ENCODE measurements at regions not wholly inside any gene's neighbourhood (a gene's known extent, or its start where the extent isn't known, plus 50 kb on each side); places are given as distances from the start of the nearest gene placed in this dataset.
A peak's percentile ranks its signal among the peaks of the same experiment; 100 is the strongest.

- TF ChIP-seq CTCF (IDR thresholded peaks at IDR 0.05; ENCODE audit: low read depth, low read length): no peak
- no peak overlapping the region for H3K4me3 ChIP-seq (replicated peaks in 1 of 2; ENCODE audit: low read depth in 2 of 2, low read length in 2 of 2)
These were observed 214.1 kb downstream of the C1D start for GRCh38 chr2:67848551-67849285.

GRCh38 chr2:67851016-67851415, 211.8 kb downstream of the C1D start:
- no peak overlapping the region for H3K4me3 ChIP-seq (replicated peaks in 1 of 2; ENCODE audit: low read depth in 2 of 2, low read length in 2 of 2)
- TF ChIP-seq CTCF (IDR thresholded peaks at IDR 0.05; ENCODE audit: low read depth, low read length): no peak
- DNase-seq (ENCODE audit: low read depth in 2 of 2): peak in 1 of 2 donors; percentile 50

More at GRCh38 chr2:67848551-67849285, 214.1 kb downstream of the C1D start:
- DNase-seq (ENCODE audit: low read depth in 2 of 2): no peak

- no peak for DNase-seq (ENCODE audit: low read depth in 2 of 2)
- no peak for TF ChIP-seq CTCF (IDR thresholded peaks at IDR 0.05; ENCODE audit: low read depth, low read length)
- H3K4me3 ChIP-seq (replicated peaks in 1 of 2; ENCODE audit: low read depth in 2 of 2, low read length in 2 of 2): no peak overlapping the region
These were observed 210.6 kb downstream of the C1D start for GRCh38 chr2:67851956-67852824.

- no peak for DNase-seq (ENCODE audit: low read depth in 2 of 2)
- no peak for TF ChIP-seq CTCF (IDR thresholded peaks at IDR 0.05; ENCODE audit: low read depth, low read length)
- no peak overlapping the region for H3K4me3 ChIP-seq (replicated peaks in 1 of 2; ENCODE audit: low read depth in 2 of 2, low read length in 2 of 2)
These were observed 208.6 kb downstream of the C1D start for GRCh38 chr2:67854103-67854743.

GRCh38 chr2:67854798-67855197, 208.0 kb downstream of the C1D start:
- no peak for TF ChIP-seq CTCF (IDR thresholded peaks at IDR 0.05; ENCODE audit: low read depth, low read length)
- no peak overlapping the region for H3K4me3 ChIP-seq (replicated peaks in 1 of 2; ENCODE audit: low read depth in 2 of 2, low read length in 2 of 2)
- DNase-seq (ENCODE audit: low read depth in 2 of 2): no peak

- DNase-seq (ENCODE audit: low read depth in 2 of 2): no peak
- no peak overlapping the region for H3K4me3 ChIP-seq (replicated peaks in 1 of 2; ENCODE audit: low read depth in 2 of 2, low read length in 2 of 2)
- no peak for TF ChIP-seq CTCF (IDR thresholded peaks at IDR 0.05; ENCODE audit: low read depth, low read length)
These were observed 205.9 kb downstream of the C1D start for GRCh38 chr2:67856866-67857265.

All from cardiac fibroblast (primary cell).